ENCODE measurements at regions not wholly inside any gene's neighbourhood (a gene's known extent, or its start where the extent isn't known, plus 50 kb on each side); places are given as distances from the start of the nearest gene placed in this dataset.
A peak's percentile ranks its signal among the peaks of the same experiment; 100 is the strongest.

- DNase-seq (ENCODE audit: low read depth) = no peak
These were observed 117.4 kb upstream of the LPP start for GRCh38 chr3:188036375-188037194.

GRCh38 chr3:188037195-188037718 is 116.7 kb upstream of the LPP start:
- peak; percentile 36 for DNase-seq (ENCODE audit: low read depth)

GRCh38 chr3:188037965-188038581 is 115.9 kb upstream of the LPP start:
- DNase-seq (ENCODE audit: low read depth) = no peak

GRCh38 chr3:188041193-188041592 is 112.8 kb upstream of the LPP start:
- DNase-seq (ENCODE audit: low read depth) = no peak

GRCh38 chr3:188041895-188042294 is 112.1 kb upstream of the LPP start:
- DNase-seq (ENCODE audit: low read depth) = no peak

GRCh38 chr3:188042466-188042865 is 111.5 kb upstream of the LPP start:
- no peak for DNase-seq (ENCODE audit: low read depth)

- no peak for DNase-seq (ENCODE audit: low read depth)
These were observed 110.1 kb upstream of the LPP start for GRCh38 chr3:188043891-188044290.

- DNase-seq (ENCODE audit: low read depth) = no peak
These were observed 107.3 kb upstream of the LPP start for GRCh38 chr3:188046561-188047211.

GRCh38 chr3:188047536-188047935 is 106.4 kb upstream of the LPP start:
- DNase-seq (ENCODE audit: low read depth) = no peak

GRCh38 chr3:188049606-188050530 is 104.1 kb upstream of the LPP start:
- no peak for DNase-seq (ENCODE audit: low read depth)

GRCh38 chr3:188051801-188052168 is 102.2 kb upstream of the LPP start:
- DNase-seq (ENCODE audit: low read depth) = peak; percentile 56

GRCh38 chr3:188052169-188053035 is 101.6 kb upstream of the LPP start:
- peak; percentile 55 for DNase-seq (ENCODE audit: low read depth)

GRCh38 chr3:188053036-188053340 is 101.0 kb upstream of the LPP start:
- DNase-seq (ENCODE audit: low read depth) = no peak

GRCh38 chr3:188053710-188054380 is 100.1 kb upstream of the LPP start:
- peak; percentile 69 for DNase-seq (ENCODE audit: low read depth)

- DNase-seq (ENCODE audit: low read depth) = no peak
These were observed 99.4 kb upstream of the LPP start for GRCh38 chr3:188054541-188054940.

- DNase-seq (ENCODE audit: low read depth) = no peak
These were observed 98.6 kb upstream of the LPP start for GRCh38 chr3:188055388-188055787.

GRCh38 chr3:188057124-188057523 is 96.8 kb upstream of the LPP start:
- DNase-seq (ENCODE audit: low read depth) = no peak

- DNase-seq (ENCODE audit: low read depth) = no peak
These were observed 95.3 kb upstream of the LPP start for GRCh38 chr3:188058569-188059184.

GRCh38 chr3:188059351-188059750 is 94.6 kb upstream of the LPP start:
- no peak for DNase-seq (ENCODE audit: low read depth)

- no peak for DNase-seq (ENCODE audit: low read depth)
These were observed 93.6 kb upstream of the LPP start for GRCh38 chr3:188060264-188060835.

All from fibroblast of gingiva (primary cell).